Neuronal stem cell (in vitro differentiated cells): ENCODE measurements at regions not wholly inside any gene's neighbourhood (a gene's known extent, or its start where the extent isn't known, plus 50 kb on each side); places are given as distances from the start of the nearest gene placed in this dataset.

Experiments used
- DNase-seq: peaks from one replicate; pipeline ENCODE4 v3.0.0-alpha.2; 2013; ENCODE audit warnings: low spot score
- H2AFZ ChIP-seq: one replicate; pipeline ENCODE4 v1.6.1; 2013; ENCODE audit warnings: mild to moderate bottlenecking, low read length, inconsistent platforms
- H2AK5ac ChIP-seq: 2 replicates; pipeline ENCODE4 v1.6.1; 2013; ENCODE audit warnings: low read depth, mild to moderate bottlenecking, inconsistent platforms, low read length, moderate library complexity, mixed read lengths
- H2BK120ac ChIP-seq: 2 replicates; pipeline ENCODE4 v1.6.1; 2013; ENCODE audit warnings: low read depth, mild to moderate bottlenecking, inconsistent platforms, low read length, moderate library complexity, mixed read lengths
- H2BK12ac ChIP-seq: one replicate; pipeline ENCODE4 v1.6.1; 2013; ENCODE audit warnings: low read length, inconsistent platforms
- H2BK15ac ChIP-seq: 2 replicates; pipeline ENCODE4 v1.6.1; 2013; ENCODE audit warnings: mild to moderate bottlenecking, low read length, inconsistent platforms, mixed read lengths
- H2BK5ac ChIP-seq: one replicate; pipeline ENCODE4 v1.6.1; 2013; ENCODE audit warnings: inconsistent platforms, mild to moderate bottlenecking, low read length, moderate library complexity
- H3K14ac ChIP-seq: one replicate; pipeline ENCODE4 v1.6.1; 2013; ENCODE audit warnings: low read length, inconsistent platforms
- H3K18ac ChIP-seq: 2 replicates; pipeline ENCODE4 v1.6.1; 2013; ENCODE audit warnings: low read length, inconsistent platforms
- H3K23ac ChIP-seq: 2 replicates; pipeline ENCODE4 v1.6.1; 2013; ENCODE audit warnings: low read depth, mild to moderate bottlenecking, mixed read lengths, low read length, inconsistent platforms; ENCODE audit not compliant: poor library complexity
- H3K27ac ChIP-seq: replicated peaks from 3 replicates; pipeline ENCODE4 v1.5.1; 2013; ENCODE audit warnings: low read length, inconsistent platforms
- H3K27me3 ChIP-seq, 3 experiments: 2 replicates each; pipeline ENCODE4 v1.6.1; 2013; ENCODE audit warnings: low read length in 3 of 3, mild to moderate bottlenecking in 2 of 3, inconsistent platforms in 1 of 3, low read depth in 1 of 3, mixed read lengths in 1 of 3, moderate library complexity in 1 of 3; ENCODE audit not compliant: control insufficient read depth in 3 of 3, insufficient read depth in 3 of 3
- H3K36me3 ChIP-seq, 2 donors: replicated peaks in 1 of 2; 2 replicates each; pipeline ENCODE4 v1.6.1; 2013; ENCODE audit warnings: low read length in 2 of 2; ENCODE audit not compliant: control insufficient read depth in 2 of 2, insufficient read depth in 2 of 2
- H3K4ac ChIP-seq: 2 replicates; pipeline ENCODE4 v1.6.1; 2013; ENCODE audit warnings: inconsistent platforms, mild to moderate bottlenecking, low read length, moderate library complexity
- H3K4me1 ChIP-seq, 2 donors: 1 replicate in 1 of 2; 2 replicates in 1 of 2; pipeline ENCODE4 v1.6.1; 2013; ENCODE audit warnings: low read length in 2 of 2, low read depth in 1 of 2; ENCODE audit not compliant: control insufficient read depth in 2 of 2, insufficient read depth in 1 of 2
- H3K4me2 ChIP-seq: one replicate; pipeline ENCODE4 v1.6.1; 2013; ENCODE audit warnings: mild to moderate bottlenecking, low read length, inconsistent platforms; ENCODE audit not compliant: insufficient read depth, poor library complexity, severe bottlenecking
- H3K4me3 ChIP-seq, 2 donors: 2 replicates each; pipeline ENCODE4 v1.5.1; 2013; ENCODE audit warnings: low read length in 2 of 2, mild to moderate bottlenecking in 2 of 2, inconsistent platforms in 1 of 2, moderate library complexity in 1 of 2
- H3K79me1 ChIP-seq: one replicate; pipeline ENCODE4 v1.6.1; 2013; ENCODE audit warnings: low read depth, mild to moderate bottlenecking, inconsistent platforms, low read length, moderate library complexity
- H3K9ac ChIP-seq: one replicate; pipeline ENCODE4 v1.6.1; 2013; ENCODE audit warnings: mild to moderate bottlenecking, low read depth, low read length, inconsistent platforms; ENCODE audit not compliant: poor library complexity
- H3K9me3 ChIP-seq, 2 donors: replicated peaks in 1 of 2; 2 replicates each; pipeline versions ENCODE3 to v1.6.1; 2013; ENCODE audit warnings: low read length in 2 of 2, mild to moderate bottlenecking in 2 of 2, inconsistent platforms in 1 of 2, low read depth in 1 of 2, mixed read lengths in 1 of 2, moderate library complexity in 1 of 2; ENCODE audit not compliant: control insufficient read depth in 2 of 2, insufficient read depth in 1 of 2
- H4K8ac ChIP-seq: one replicate; pipeline ENCODE4 v1.6.1; 2013; ENCODE audit warnings: low read depth, mild to moderate bottlenecking, inconsistent platforms, low read length, moderate library complexity
- H4K91ac ChIP-seq: one replicate; pipeline ENCODE4 v1.6.1; 2013; ENCODE audit warnings: low read length, low read depth, mild to moderate bottlenecking, inconsistent platforms; ENCODE audit not compliant: poor library complexity
- WGBS, 2 donors: extraction: QIAGEN DNeasy Blood & Tissue Kit; methylation state at CpG; one replicate each; pipeline ENCODE4 v1.1.7; 2013; ENCODE audit warnings: missing lambda C conversion rate in 2 of 2, mixed read lengths in 1 of 2; ENCODE audit not compliant: insufficient read length in 2 of 2, insufficient replicate concordance in 1 of 2; ENCODE audit errors: extremely low coverage in 2 of 2; 5-methylcytosine and 5-hydroxymethylcytosine counted together

DNA sequence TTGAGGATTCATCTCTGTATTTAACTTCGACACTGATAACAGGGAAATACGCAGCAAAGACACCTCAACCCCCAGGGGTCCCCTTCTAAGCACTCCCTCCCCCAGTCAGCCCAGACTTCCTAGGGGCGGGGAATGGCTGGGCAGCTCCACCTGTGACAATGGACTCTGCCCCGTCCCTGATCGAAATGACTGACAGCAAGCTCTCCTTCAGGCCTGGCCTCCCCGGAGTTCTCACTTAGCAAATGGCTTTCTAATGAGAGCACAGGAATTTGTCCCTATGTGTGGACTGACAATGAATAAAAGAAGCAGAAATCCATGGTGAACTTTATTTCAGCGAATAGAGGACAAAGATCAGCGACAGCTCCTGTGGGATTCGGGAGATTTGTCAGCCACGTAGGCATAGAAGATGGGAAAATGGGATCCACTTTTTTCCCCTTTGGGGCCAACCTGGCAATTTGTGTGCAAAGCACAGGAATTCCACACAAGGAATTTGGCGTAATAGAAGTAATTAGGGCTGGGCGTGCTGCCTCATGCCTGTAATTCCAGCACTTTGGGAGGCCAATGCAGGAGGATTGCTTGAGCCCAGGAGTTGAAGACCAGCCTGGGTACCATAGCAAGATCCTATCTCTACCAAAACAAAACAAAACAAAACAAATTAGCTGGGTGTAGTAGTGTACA, 63.8 kb downstream of the TNFAIP2 start:
- Histone ChIP-seq H3K4me2 (peak overlapping the region; percentile 13), H3K9me3 (peaks cover 0 to 7% of the 10 kb centered on the region in 2 donors), H2BK15ac (no peak overlapping the region), H3K4ac (no peak overlapping the region), H3K79me1 (no peaks in the 10 kb centered on the region), H2BK120ac (no peak overlapping the region), H3K36me3 (no peaks in the 10 kb centered on the region), H2AK5ac (no peak overlapping the region), H3K23ac (no peak overlapping the region), H3K4me1 (peaks cover 4 to 18% of the 10 kb centered on the region in 2 donors), H2AFZ (no peak overlapping the region), H3K9ac (no peak overlapping the region), H2BK5ac (no peak overlapping the region), H3K27me3 (peaks cover 2 to 62% (median 13%) of the 10 kb centered on the region in 3 experiments), H3K27ac (peak overlapping the region; percentile 80), H3K14ac (no peak overlapping the region), H3K18ac (no peak overlapping the region), H3K4me3 (no peak overlapping the region), H2BK12ac (no peak overlapping the region), H4K91ac (no peak overlapping the region), H4K8ac (no peak overlapping the region)
- peak; percentile 73 for DNase-seq
- no CpG with 5 or more reads among the region's 12 CpGs for WGBS, 2 donors

DNA sequence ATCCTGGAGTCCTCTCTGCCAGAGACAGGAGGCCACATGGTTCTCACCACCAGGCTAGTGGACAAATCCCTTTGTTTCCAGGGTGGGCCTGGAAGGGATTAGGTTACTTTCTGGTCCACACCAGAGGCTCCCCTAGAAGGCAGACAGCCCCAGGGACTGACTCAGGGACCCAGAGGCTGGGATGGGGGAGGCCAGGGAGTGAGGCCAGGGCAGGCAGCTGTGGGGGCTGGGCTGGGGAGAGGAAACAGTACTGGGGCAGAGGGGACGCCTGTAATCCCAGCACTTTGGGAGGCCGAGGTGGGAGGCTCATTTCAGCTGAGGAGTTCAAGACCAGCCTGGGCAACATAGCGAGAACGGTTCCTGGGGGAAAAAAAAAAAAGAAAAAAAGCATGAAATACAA, 64.7 kb downstream of the TNFAIP2 start:
- no CpG with 5 or more reads among the region's 4 CpGs for WGBS, 2 donors

GRCh38 chr14:103188810-103189480, 65.7 kb downstream of the TNFAIP2 start:
- H4K91ac ChIP-seq = no peak overlapping the region
- peaks cover 0 to 7% of the 10 kb centered on the region in 2 donors for H3K9me3 ChIP-seq
- H2BK120ac ChIP-seq = no peak overlapping the region
- H3K4me3 ChIP-seq = peak overlapping the region in 1 of 2 donors; percentile 76
- peaks cover 4 to 18% of the 10 kb centered on the region in 2 donors for H3K4me1 ChIP-seq
- no peak overlapping the region for H3K27ac ChIP-seq
- H3K4ac ChIP-seq = no peak overlapping the region
- H2BK15ac ChIP-seq = peak overlapping the region; percentile 94
- no CpG with 5 or more reads among the region's 67 CpGs for WGBS, 2 donors
- no peak overlapping the region for H3K23ac ChIP-seq
- peak overlapping the region; percentile 89 for H2AK5ac ChIP-seq
- H3K9ac ChIP-seq = peak overlapping the region; percentile 66
- H3K36me3 ChIP-seq = no peaks in the 10 kb centered on the region
- H3K27me3 ChIP-seq = peaks cover 2 to 66% (median 13%) of the 10 kb centered on the region in 3 experiments
- no peaks in the 10 kb centered on the region for H3K79me1 ChIP-seq
- peak overlapping the region; percentile 56 for H2BK5ac ChIP-seq
- H2BK12ac ChIP-seq = no peak overlapping the region
- H3K18ac ChIP-seq = peak overlapping the region; percentile 89
- H4K8ac ChIP-seq = peak overlapping the region; percentile 31
- H2AFZ ChIP-seq = peak overlapping the region; percentile 49
- no peak for DNase-seq
- peak overlapping the region; percentile 94 for H3K4me2 ChIP-seq
- peak overlapping the region; percentile 15 for H3K14ac ChIP-seq

More for the DNA sequence above, 64.7 kb downstream of the TNFAIP2 start:
- no peak overlapping the region for H3K4me3 ChIP-seq
- H4K8ac ChIP-seq = no peak overlapping the region
- H3K14ac ChIP-seq = no peak overlapping the region
- peaks cover 4 to 18% of the 10 kb centered on the region in 2 donors for H3K4me1 ChIP-seq
- no peaks in the 10 kb centered on the region for H3K79me1 ChIP-seq
- no peak overlapping the region for H4K91ac ChIP-seq
- H2BK5ac ChIP-seq = peak overlapping the region; percentile 56
- no peak overlapping the region for H3K4ac ChIP-seq
- H2AK5ac ChIP-seq = peak overlapping the region; percentile 63
- no peak overlapping the region for H2AFZ ChIP-seq
- no peak overlapping the region for H3K4me2 ChIP-seq
- peak overlapping the region; percentile 42 for H2BK120ac ChIP-seq
- H3K23ac ChIP-seq = no peak overlapping the region
- H3K27me3 ChIP-seq = peaks cover 2 to 62% (median 13%) of the 10 kb centered on the region in 3 experiments
- H3K18ac ChIP-seq = peak overlapping the region; percentile 84
- H2BK15ac ChIP-seq = peak overlapping the region; percentile 77
- peak overlapping the region; percentile 43 for H2BK12ac ChIP-seq
- H3K9ac ChIP-seq = no peak overlapping the region
- no peak for DNase-seq
- H3K9me3 ChIP-seq = peaks cover 0 to 7% of the 10 kb centered on the region in 2 donors
- H3K27ac ChIP-seq = peak overlapping the region; percentile 80
- no peaks in the 10 kb centered on the region for H3K36me3 ChIP-seq
